ENCODE measurements at regions not wholly inside any gene's neighbourhood (a gene's known extent, or its start where the extent isn't known, plus 50 kb on each side); places are given as distances from the start of the nearest gene placed in this dataset.

GRCh38 chr2:44098050-44098449 lies 70.6 kb upstream of the PPM1B start:
- TF ChIP-seq POLR2AphosphoS5 (IDR thresholded peaks at IDR 0.05), result no peak
- no peak for TF ChIP-seq POLR2A (IDR thresholded peaks at IDR 0.05; ENCODE audit: low read depth)

All from esophagus muscularis mucosa (tissue), 2 donors.